NCI-H748 treated with DMSO at 0.1 percent for 48 hours (cell line): ENCODE measurements at regions not wholly inside any gene's neighbourhood (a gene's known extent, or its start where the extent isn't known, plus 50 kb on each side); places are given as distances from the start of the nearest gene placed in this dataset.
"Not testable (repeated sequence)": the region's sequence is repeated elsewhere in the genome, so short reads cannot be mapped to it uniquely, and the experiment has no call there.

Source experiments
- DNase-seq: peaks from one replicate; lab custom pipeline; 2025; lab: John Stamatoyannopoulos, UW

- DNase-seq = not testable (repeated sequence)
Measured at GRCh38 chr16:29160171-29160570, 175.3 kb downstream of the LAT start.

DNA sequence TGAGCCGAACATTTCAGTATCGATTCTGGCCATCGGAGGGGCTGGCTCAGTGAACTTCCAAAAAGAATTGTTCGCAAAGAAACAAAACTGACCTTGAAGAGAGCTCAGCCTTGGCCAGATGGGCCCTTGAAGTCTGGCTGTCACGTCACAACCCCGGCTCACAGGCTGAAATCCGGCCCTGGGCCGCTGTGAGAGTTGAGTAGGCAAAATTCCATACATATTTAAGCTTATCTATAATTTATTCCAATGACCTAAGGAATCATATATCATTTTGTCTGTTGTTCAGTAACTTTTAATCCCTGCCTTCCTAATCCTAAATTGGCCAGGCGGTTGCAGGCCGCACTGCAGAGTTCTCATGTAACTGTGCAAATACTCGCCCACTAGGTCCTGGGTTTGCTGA is 174.8 kb downstream of the LAT start:
- DNase-seq = not testable (repeated sequence)

DNA sequence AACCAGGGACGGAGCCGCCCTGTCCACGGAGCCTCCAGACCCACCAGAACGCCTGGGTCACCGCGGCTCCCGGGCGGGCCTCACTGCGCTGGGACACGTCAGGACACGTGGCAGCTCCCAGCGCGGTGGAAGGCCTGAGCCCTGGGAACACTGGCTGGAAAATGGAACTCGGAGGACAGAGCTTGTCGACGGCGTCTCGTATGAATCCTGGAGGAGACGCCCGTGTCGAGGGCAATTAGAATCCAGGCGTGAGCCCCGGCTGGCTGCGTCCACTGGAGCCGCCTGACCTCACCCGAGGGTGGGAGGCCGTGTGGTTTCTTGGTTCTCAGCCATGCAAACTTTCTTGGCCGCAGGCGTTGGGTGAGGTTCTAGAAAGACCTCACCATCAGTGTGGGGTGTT is 173.9 kb downstream of the LAT start:
- no peak for DNase-seq

- DNase-seq = not testable (repeated sequence)
Measured at GRCh38 chr16:29158031-29158784, 173.4 kb downstream of the LAT start.

DNA sequence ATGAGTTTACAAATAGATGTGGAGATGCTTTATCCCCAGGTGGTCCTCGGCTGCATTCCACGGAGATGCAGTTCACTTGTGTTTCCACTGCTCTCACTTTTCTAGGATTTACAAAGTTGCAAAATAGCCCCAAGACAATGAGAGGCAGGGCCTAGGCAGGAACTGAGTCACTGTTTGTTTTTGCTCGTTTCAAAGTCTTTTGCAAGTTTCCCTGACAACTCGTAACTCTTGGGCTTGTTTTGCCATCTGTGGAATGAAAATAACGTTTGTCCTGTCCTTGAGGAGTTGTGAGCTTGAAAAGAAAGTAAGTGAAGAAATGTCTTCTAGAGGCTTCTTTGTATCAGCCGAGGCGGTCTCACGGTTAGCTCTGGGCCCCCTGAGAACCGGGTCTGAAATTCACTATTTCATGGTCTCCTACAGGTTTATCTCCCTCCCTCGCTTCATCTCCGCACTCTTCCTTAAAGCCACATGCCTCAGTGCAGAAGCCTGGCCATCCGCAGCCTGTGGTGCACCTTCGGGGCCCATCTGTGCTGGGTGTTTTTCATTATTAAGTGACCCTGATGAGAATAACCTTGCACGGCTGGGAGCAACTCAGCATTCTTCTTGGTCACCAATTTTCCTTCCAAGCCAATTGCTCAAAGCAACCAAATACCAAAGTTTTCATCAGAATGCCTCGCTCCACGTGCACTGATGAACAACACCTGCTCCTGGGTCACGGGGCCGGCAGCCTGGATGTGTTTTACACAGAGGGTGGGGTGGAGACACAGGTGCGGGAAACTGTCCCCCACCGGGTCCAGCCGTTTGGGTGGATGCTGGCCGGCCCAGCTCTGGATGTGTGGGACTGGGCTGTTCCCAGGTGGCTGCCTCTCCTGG is 172.4 kb downstream of the LAT start:
- not testable (repeated sequence) for DNase-seq

DNA sequence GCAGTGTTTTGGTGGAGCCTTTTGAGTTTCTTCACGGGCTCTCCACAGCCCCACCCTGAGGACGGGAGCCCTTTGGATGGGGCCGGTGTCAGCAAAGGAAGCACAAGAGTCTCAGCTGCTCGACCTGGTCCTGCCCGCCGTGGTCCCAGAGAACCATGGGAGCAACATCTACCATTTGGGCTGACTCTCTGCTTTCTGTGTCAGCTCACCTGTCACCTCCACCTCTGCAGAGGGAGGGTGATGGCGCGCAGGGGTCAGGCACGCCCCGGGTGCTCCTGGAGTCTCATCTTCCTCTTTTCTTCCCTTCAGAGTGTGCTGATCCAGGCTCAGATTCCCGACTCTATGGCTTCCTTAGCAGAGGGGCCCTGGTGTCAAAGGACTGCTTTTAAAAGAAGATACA is 171.7 kb downstream of the LAT start:
- no peak for DNase-seq

DNA sequence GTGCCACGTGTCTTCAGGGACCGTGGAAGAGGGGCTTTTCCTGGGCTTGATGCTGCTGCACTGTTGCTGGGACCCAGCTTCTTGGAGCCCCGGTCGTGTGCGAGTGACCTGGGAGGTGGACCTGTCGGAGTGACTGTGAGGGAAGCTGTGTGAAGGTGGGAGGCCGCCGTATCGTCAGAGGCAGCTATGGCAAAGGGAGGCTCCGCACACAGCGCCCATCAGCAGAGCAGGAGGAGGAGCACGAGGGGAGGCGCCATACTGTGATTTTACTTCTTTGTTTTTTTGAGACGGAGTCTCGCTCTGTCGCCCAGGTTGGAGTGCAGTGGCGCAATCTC is 171.0 kb downstream of the LAT start:
- not testable (repeated sequence) for DNase-seq

DNA sequence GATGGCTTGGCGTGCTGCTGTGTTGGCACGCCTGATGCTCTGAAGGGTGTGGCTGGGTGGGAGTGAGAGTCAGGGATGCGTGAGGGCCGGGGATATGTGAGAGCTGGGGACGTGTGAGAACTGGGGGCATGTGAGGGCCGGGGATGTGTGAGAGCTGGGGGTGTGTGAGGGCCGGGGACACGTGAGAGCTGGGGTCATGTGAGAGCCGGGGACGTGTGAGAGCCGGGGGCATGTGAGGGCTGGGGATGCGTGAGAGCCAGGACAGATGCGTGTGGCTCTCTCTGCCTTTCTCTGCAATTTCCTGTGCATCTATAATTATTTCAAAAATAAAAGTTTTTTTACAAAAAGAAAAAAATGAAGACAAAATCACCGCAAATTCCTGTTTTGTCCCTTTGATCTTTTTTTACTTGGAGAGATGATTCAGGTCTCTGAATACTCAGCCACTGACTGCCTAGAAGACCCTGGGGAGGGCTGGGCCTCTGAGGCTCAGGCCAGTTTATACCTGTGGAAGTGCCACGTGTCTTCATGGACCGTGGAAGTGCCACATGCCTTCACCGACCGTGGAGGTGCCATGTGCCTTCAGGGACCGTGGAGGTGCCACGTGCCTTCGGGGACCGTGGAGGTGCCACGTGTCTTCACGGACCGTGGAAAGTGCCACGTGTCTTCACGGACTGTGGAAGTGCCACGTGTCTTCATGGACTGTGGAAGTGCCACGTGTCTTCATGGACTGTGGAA is 170.4 kb downstream of the LAT start:
- DNase-seq = not testable (repeated sequence)

GRCh38 chr16:29154676-29155121 is 169.8 kb downstream of the LAT start:
- no peak for DNase-seq

GRCh38 chr16:29154088-29154487 is 169.2 kb downstream of the LAT start:
- no peak for DNase-seq

DNA sequence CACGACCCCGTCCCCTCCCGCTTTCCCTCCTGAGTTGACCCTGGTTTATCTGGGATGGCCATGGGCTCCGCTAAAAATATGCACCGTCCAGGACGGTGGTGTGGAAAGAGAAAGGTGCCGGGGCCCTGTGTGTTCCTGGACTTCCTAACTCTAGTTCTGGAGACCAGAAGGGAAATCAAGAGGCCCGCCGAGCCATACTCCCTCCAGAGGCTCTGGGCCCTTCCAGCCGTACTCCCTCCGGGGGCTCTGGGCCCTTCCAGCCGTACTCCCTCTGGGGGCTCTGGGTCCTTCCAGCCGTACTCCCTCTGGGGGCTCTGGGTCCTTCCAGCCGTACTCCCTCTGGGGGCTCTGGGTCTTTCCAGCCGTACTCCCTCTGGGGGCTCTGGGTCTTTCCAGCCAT is 168.5 kb downstream of the LAT start:
- DNase-seq = not testable (repeated sequence)

DNA sequence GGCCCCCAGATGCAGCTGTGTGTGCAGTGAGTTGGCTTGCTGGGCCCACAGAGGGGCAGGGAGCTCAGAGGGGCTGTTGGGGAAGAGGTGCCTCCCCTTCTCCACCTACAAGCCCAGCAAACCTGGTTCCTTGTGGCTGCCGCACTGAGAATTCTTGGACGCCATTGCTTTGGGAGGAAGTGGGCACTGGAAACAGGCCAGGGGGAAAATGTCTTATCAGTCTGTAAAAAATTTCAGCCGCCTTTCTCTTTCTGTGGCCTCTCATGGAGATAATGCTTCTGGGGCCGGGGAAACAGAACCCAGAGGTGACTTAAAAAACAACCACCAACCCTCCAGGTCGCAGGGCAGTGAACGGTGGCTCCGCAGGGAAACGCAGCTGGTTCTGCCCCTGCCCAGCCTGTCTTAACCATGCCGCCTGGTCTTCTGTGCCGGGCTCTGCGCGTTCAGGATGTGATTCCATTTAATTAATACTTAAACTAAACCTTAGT is 167.7 kb downstream of the LAT start:
- not testable (repeated sequence) for DNase-seq

DNA sequence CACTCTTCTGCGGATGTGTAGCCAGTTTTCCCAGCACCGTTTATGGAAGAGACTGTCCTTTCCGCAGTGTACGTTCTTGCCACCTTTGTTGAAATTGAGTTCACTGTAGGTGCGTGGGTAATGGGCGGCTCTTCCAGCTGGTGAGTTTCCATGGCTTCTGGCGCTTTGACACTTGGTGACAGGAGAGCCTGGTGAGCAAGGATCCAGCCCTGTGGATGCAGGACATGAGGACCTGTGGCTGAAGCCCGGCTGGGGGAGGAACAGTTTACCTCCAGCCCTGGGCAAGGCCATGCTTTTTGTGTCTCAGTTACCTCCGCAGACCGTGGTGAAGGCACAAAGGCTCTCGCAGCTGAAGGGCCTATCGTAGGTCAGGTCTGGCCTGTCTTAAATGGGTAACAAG is 166.5 kb downstream of the LAT start:
- DNase-seq = no peak

DNA sequence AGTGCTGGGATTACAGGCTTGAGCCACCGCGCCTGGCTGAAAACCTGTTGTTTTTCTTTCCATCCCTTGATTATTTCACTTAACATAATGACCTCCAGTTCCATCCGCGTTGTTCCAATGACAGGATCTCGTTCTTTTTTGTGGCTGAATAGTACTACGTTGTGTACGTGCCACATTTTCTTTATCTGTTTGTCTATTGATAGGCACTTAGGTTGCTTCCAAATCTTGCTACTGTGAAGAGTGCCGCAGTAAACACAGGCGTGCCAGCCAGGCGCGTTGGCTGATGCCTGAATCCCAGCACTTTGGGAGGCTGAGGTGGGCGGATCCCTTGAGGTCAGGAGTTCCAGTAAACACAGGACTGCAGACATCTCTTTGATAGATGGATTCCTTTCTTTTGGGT is 165.1 kb downstream of the LAT start:
- DNase-seq = not testable (repeated sequence)

- no peak for DNase-seq
Measured at GRCh38 chr16:29148867-29149272, 164.0 kb downstream of the LAT start.

DNA sequence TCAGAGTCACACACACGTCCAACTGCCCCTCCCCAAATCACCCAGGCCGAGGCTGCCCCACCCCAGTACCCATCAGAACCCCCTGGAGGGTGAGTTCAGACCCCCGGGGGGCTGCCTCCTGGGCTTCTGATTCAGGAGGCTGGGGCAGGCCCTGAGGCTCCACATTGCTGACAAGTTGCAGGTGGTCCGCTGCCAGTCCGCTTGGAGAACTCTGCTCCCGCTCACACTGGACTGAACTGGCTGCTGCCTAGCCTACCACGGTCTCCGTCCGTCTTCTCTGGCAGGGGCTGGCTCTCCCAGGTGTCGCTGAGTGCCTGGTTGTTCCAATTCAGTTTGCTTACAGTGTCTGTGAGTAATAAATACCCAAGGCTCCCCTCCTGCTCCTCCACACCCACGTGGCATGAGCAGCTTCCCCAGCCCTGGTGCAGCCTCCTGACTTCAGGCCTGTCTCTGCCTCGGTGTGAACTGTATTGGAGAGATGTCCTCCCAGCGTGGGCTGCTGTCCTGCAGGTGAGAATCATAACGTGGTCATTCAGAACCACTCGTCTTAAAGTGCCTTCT is 163.4 kb downstream of the LAT start:
- DNase-seq = no peak

DNA sequence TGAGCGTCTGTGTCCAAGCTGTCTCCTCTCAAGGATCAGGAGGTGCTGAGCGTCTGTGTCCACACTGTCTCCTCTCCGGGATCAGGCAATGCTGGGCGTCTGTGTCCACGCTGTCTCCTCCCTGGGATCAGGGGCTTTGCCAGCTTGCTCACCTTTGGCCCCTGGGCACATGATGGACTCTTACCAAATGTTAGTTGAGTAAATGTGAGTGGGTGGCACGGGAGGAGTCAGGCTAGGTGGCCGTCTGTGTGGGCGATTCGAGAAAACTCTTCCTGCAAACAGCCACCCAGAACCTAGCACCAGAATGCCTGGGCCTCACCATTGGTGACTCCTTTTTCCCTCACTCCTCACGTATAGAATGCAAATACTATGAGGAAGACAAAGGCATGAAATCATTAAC is 162.9 kb downstream of the LAT start:
- not testable (repeated sequence) for DNase-seq

- DNase-seq = not testable (repeated sequence)
Measured at GRCh38 chr16:29146808-29147643, 162.2 kb downstream of the LAT start.

- no peak for DNase-seq
Measured at GRCh38 chr16:29146266-29146665, 161.4 kb downstream of the LAT start.

- not testable (repeated sequence) for DNase-seq
Measured at GRCh38 chr16:29145486-29146225, 160.8 kb downstream of the LAT start.
